SJCRH30 (cell line): ENCODE measurements at regions not wholly inside any gene's neighbourhood (a gene's known extent, or its start where the extent isn't known, plus 50 kb on each side); places are given as distances from the start of the nearest gene placed in this dataset.

ENCODE experiments used
- DNase-seq, 2 experiments: peaks; one replicate each; pipeline ENCODE4 v3.0.0-alpha.2; 2015 to 2020
- H3K27ac ChIP-seq: fragments of 250-450 bp; sonication (Bioruptor Pico); 2 replicates; pipeline ENCODE4 v1.5.1; 2020; ENCODE audit warnings: mild to moderate bottlenecking, moderate library complexity
- H3K27me3 ChIP-seq: fragments of 250-450 bp; sonication (Bioruptor Pico); 2 replicates; pipeline ENCODE4 v1.5.1; 2020; ENCODE audit warnings: mild to moderate bottlenecking, moderate library complexity
- H3K36me3 ChIP-seq: fragments of 250-450 bp; sonication (Bioruptor Pico); 2 replicates; pipeline ENCODE4 v1.5.1; 2020; ENCODE audit warnings: mild to moderate bottlenecking, moderate library complexity
- H3K4me1 ChIP-seq: fragments of 250-450 bp; sonication (Bioruptor Pico); 2 replicates; pipeline ENCODE4 v1.5.1; 2020; ENCODE audit warnings: mild to moderate bottlenecking, moderate library complexity
- H3K4me3 ChIP-seq: fragments of 250-450 bp; sonication (Bioruptor Pico); 2 replicates; pipeline ENCODE4 v1.5.1; 2020; ENCODE audit warnings: mild to moderate bottlenecking, moderate library complexity
- H3K9me3 ChIP-seq: fragments of 250-450 bp; sonication (Bioruptor Pico); replicated peaks from 2 replicates; pipeline ENCODE4 v1.5.1; 2020; ENCODE audit warnings: mild to moderate bottlenecking, moderate library complexity

GRCh38 chr2:149732001-149732685 lies 144.6 kb upstream of the MMADHC start:
- no peak overlapping the region for H3K27ac ChIP-seq
- H3K4me1 ChIP-seq = peaks cover 24% of the 10 kb centered on the region
- H3K4me3 ChIP-seq = no peak overlapping the region
- H3K27me3 ChIP-seq = no peaks in the 10 kb centered on the region
- H3K36me3 ChIP-seq = no peaks in the 10 kb centered on the region
- no peaks in the 10 kb centered on the region for H3K9me3 ChIP-seq
- DNase-seq = no peak

DNA sequence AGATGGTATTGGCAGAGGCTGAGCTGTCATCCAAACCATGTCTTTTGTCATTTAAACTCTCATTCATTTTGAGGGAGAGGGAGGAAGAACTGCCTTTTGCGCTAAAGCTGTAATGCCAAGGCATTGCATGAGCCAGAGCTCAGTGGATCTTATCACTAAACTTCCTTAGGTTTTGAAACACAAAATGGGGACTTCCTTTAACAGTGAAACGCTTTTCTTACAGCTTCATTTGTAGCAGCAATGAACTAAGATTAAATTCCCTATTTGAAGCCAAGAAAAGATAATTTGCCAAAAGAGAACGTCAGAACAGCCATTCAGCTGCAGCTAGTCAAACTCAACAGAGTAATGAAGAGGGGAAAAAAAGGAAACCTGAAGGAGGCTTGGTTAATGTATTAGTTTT lies 143.5 kb upstream of the MMADHC start:
- H3K4me3 ChIP-seq = no peak overlapping the region

DNA sequence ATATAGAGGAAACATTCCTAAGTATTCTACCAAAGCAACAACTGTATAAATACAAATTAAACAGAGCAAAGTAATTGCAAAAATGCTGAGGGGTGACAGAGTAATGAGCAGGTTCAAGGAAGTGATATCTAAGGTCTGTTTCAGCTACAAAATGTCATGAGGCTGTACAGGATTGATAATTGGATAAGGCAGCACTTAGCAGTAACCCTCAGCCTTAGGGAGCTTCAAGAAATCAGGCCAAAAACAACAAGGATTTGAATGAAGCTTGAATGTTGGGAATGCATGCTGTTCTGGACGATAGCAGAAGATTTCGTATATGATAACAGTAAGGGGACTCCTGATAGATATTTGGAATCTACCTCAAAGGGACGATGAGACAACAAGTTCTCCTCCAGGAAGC lies 142.0 kb upstream of the MMADHC start:
- H3K27ac ChIP-seq = no peak overlapping the region
- no peaks in the 10 kb centered on the region for H3K36me3 ChIP-seq
- 0 out of 2 replicates have a peak, but pooled peaks cover 3% of the 10 kb centered on the region for H3K27me3 ChIP-seq
- H3K4me3 ChIP-seq = no peak overlapping the region
- no peaks in the 10 kb centered on the region for H3K9me3 ChIP-seq
- DNase-seq = no peak
- peaks cover 24% of the 10 kb centered on the region for H3K4me1 ChIP-seq

More for the DNA sequence above, 143.5 kb upstream of the MMADHC start:
- Histone ChIP-seq H3K36me3 (no peaks in the 10 kb centered on the region), H3K27ac (no peak overlapping the region), H3K4me1 (peaks cover 24% of the 10 kb centered on the region), H3K27me3 (0 out of 2 replicates have a peak, but pooled peaks cover 3% of the 10 kb centered on the region), H3K9me3 (no peaks in the 10 kb centered on the region)
- no peak for DNase-seq

- H3K27ac ChIP-seq = no peak overlapping the region
- no peak for DNase-seq
- H3K4me1 ChIP-seq = peaks cover 10% of the 10 kb centered on the region
- no peaks in the 10 kb centered on the region for H3K36me3 ChIP-seq
- no peaks in the 10 kb centered on the region for H3K9me3 ChIP-seq
- H3K4me3 ChIP-seq = no peak overlapping the region
- 0 out of 2 replicates have a peak, but pooled peaks cover 3% of the 10 kb centered on the region for H3K27me3 ChIP-seq
These were observed 140.4 kb upstream of the MMADHC start for GRCh38 chr2:149727927-149728326.

GRCh38 chr2:149725234-149725633 lies 137.7 kb upstream of the MMADHC start:
- H3K4me1 ChIP-seq = no peaks in the 10 kb centered on the region
- H3K27me3 ChIP-seq = 0 out of 2 replicates have a peak, but pooled peaks cover 3% of the 10 kb centered on the region
- no peak overlapping the region for H3K4me3 ChIP-seq
- H3K36me3 ChIP-seq = no peaks in the 10 kb centered on the region
- no peak for DNase-seq
- no peak overlapping the region for H3K27ac ChIP-seq
- no peaks in the 10 kb centered on the region for H3K9me3 ChIP-seq

- Histone ChIP-seq H3K4me1 (no peaks in the 10 kb centered on the region), H3K27ac (no peak overlapping the region), H3K36me3 (no peaks in the 10 kb centered on the region), H3K27me3 (0 out of 2 replicates have a peak, but pooled peaks cover 3% of the 10 kb centered on the region), H3K4me3 (no peak overlapping the region), H3K9me3 (no peaks in the 10 kb centered on the region)
- DNase-seq = no peak
These were observed 136.5 kb upstream of the MMADHC start for GRCh38 chr2:149724091-149724490.

- H3K4me1 ChIP-seq = no peaks in the 10 kb centered on the region
- DNase-seq = no peak
- H3K9me3 ChIP-seq = no peaks in the 10 kb centered on the region
- no peak overlapping the region for H3K4me3 ChIP-seq
- H3K27me3 ChIP-seq = no peaks in the 10 kb centered on the region
- no peak overlapping the region for H3K27ac ChIP-seq
- no peaks in the 10 kb centered on the region for H3K36me3 ChIP-seq
These were observed 133.0 kb upstream of the MMADHC start for GRCh38 chr2:149720615-149721014.

GRCh38 chr2:149719695-149720094 lies 132.1 kb upstream of the MMADHC start:
- no peak overlapping the region for H3K27ac ChIP-seq

GRCh38 chr2:149716687-149717086 lies 129.1 kb upstream of the MMADHC start:
- Histone ChIP-seq H3K9me3 (no peaks in the 10 kb centered on the region), H3K4me3 (no peak overlapping the region), H3K36me3 (no peaks in the 10 kb centered on the region), H3K4me1 (no peaks in the 10 kb centered on the region), H3K27me3 (no peaks in the 10 kb centered on the region), H3K27ac (no peak overlapping the region)
- no peak for DNase-seq

More at GRCh38 chr2:149719695-149720094, 132.1 kb upstream of the MMADHC start:
- no peak for DNase-seq
- H3K9me3 ChIP-seq = no peaks in the 10 kb centered on the region
- H3K4me1 ChIP-seq = no peaks in the 10 kb centered on the region
- no peaks in the 10 kb centered on the region for H3K27me3 ChIP-seq
- H3K4me3 ChIP-seq = no peak overlapping the region
- H3K36me3 ChIP-seq = no peaks in the 10 kb centered on the region

DNA sequence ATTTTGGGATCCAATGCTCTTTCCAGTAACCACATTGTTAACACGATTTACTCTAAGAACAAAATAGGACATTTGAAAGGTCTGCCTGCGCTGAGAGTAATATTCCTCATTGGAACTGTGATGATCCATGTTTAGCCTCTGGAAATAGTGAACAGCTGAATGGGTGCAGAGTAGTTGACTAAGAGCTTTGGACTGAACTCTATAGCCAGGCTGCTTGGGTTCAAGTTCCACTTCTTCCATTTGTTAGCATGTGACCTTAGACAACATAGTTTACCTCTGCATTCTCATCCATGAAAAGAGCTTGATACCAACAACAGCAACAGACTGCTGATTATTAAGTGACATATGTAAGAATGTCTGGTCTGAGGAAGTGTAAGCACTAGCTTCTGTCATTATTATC lies 128.3 kb upstream of the MMADHC start:
- Histone ChIP-seq H3K4me3 (no peak overlapping the region), H3K4me1 (no peaks in the 10 kb centered on the region), H3K27me3 (no peaks in the 10 kb centered on the region)

DNA sequence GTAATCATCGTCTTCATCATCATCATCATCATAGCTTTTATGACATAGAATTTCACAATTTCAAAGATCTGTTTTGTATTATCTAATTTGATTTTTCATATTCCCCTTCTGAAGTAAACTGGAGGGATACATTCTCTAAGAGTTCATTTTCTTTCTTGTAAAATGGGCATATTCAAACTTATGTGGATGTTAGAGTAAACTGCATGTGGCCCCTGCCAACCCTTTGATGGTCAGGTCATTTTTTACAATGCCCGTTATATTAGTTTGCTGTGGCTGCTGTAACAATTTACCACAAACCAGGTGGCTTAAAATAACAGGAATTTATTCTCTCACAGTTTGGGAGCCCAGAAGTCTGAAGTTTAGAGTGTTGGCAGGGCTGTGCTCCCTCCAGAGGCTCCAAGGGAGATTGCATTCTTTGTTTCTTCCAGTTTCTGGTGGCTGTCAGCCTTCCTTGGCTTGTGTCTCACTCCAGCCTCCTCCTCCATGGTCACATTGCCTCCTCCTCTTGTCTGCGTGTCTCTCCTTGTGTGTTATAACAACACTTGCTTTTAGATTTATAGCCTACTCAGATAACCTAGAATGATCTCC lies 127.5 kb upstream of the MMADHC start:
- H3K27me3 ChIP-seq = no peaks in the 10 kb centered on the region
- no peaks in the 10 kb centered on the region for H3K4me1 ChIP-seq
- no peaks in the 10 kb centered on the region for H3K9me3 ChIP-seq
- no peak overlapping the region for H3K4me3 ChIP-seq
- no peak overlapping the region for H3K27ac ChIP-seq
- H3K36me3 ChIP-seq = no peaks in the 10 kb centered on the region
- DNase-seq = peak; percentile 38 to 72

More for the DNA sequence above, 128.3 kb upstream of the MMADHC start:
- no peaks in the 10 kb centered on the region for H3K9me3 ChIP-seq
- DNase-seq = no peak
- H3K36me3 ChIP-seq = no peaks in the 10 kb centered on the region
- H3K27ac ChIP-seq = no peak overlapping the region

GRCh38 chr2:149709496-149710263 lies 122.1 kb upstream of the MMADHC start:
- Histone ChIP-seq H3K9me3 (0 out of 2 replicates have a peak, but pooled peaks cover 2% of the 10 kb centered on the region), H3K36me3 (no peaks in the 10 kb centered on the region), H3K4me3 (no peak overlapping the region), H3K4me1 (no peaks in the 10 kb centered on the region), H3K27ac (no peak overlapping the region), H3K27me3 (no peaks in the 10 kb centered on the region)
- DNase-seq = no peak

GRCh38 chr2:149703281-149703680 lies 115.7 kb upstream of the MMADHC start:
- H3K9me3 ChIP-seq = 0 out of 2 replicates have a peak, but pooled peaks cover 2% of the 10 kb centered on the region
- H3K36me3 ChIP-seq = no peaks in the 10 kb centered on the region
- no peaks in the 10 kb centered on the region for H3K4me1 ChIP-seq
- H3K27ac ChIP-seq = no peak overlapping the region
- DNase-seq = no peak
- no peak overlapping the region for H3K4me3 ChIP-seq
- no peaks in the 10 kb centered on the region for H3K27me3 ChIP-seq

DNA sequence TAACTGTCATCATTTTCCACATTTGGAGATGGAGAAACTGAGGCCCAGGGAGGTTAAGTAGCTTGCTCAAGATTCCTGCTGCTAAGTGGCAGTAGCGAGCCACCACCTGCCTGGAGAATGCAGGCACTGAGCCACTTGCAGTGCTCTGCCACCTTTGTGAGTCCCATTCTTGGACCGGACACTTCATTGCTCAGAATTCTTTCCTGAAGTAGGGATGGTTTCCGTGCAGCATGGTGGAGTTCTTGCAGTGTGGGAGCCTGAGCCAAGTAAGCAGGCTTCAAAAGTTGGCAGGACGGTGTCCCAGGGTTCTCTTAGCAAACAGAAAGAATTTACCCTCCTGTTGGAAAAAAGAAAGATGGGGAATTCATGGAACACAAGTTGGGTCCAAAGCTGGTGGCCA lies 115.0 kb upstream of the MMADHC start:
- DNase-seq = no peak
- no peaks in the 10 kb centered on the region for H3K4me1 ChIP-seq
- no peaks in the 10 kb centered on the region for H3K36me3 ChIP-seq
- H3K9me3 ChIP-seq = 0 out of 2 replicates have a peak, but pooled peaks cover 2% of the 10 kb centered on the region
- H3K4me3 ChIP-seq = no peak overlapping the region
- no peaks in the 10 kb centered on the region for H3K27me3 ChIP-seq
- H3K27ac ChIP-seq = no peak overlapping the region

DNA sequence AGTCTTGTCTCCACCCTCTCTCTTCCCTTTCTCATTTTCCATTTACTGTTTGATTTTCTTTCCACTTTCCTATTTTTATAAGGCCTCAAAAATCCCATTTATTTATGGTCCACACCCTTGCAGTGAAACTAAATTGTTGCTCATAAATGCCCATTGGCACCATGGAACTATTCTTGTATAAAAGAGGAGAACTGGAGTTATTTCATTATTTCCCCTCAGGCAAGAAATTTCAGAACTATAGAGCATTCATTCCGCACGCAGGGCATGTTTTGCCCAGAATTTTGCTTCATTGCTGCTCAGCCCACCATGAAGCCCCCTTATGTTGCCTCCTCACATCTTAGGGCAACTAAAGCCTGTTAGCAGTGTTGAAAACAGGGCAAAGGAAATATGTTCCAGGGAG lies 113.7 kb upstream of the MMADHC start:
- H3K4me3 ChIP-seq = no peak overlapping the region
- H3K9me3 ChIP-seq = no peaks in the 10 kb centered on the region
- H3K36me3 ChIP-seq = no peaks in the 10 kb centered on the region
- H3K27ac ChIP-seq = no peak overlapping the region
- H3K27me3 ChIP-seq = no peaks in the 10 kb centered on the region
- no peaks in the 10 kb centered on the region for H3K4me1 ChIP-seq
- no peak for DNase-seq
